GM11168 (cell line): ENCODE measurements at regions not wholly inside any gene's neighbourhood (a gene's known extent, or its start where the extent isn't known, plus 50 kb on each side); places are given as distances from the start of the nearest gene placed in this dataset.
"Not testable (repeated sequence)": the region's sequence is repeated elsewhere in the genome, so short reads cannot be mapped to it uniquely, and the experiment has no call there.

ENCODE experiments used
- in situ Hi-C: fragments of 300-500 bp; cut with MboI; formaldehyde crosslinking; loops from one replicate; pipeline ENCODE4 v1.12.0; 2022; ENCODE audit warnings: low sequenced_read_pairs; ENCODE audit not compliant: unreplicated experiment

DNA sequence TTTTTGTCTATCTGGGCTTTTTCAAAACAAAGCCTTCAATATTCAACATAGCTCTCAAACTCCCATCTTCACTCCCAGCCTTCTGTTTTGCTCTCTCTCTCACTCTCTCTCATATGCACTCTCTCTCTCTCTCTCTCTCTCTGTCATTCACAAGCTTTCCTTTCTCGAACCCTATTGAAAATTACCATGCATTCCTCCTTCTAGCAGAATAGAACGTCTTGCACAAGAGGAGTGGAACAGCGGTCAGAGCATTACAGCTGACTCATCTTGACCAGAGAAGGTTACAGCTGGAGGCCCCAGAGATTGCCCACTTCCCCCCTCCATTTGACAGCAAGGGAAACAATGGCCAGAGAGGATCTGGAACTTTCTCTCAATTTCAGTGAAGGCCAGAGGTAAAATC, 51.0 kb upstream of the LIFR start:
- in situ Hi-C loops = no loop called here

GRCh38 chr5:38607930-38608564, 51.6 kb upstream of the LIFR start:
- in situ Hi-C loops = no loop called here

GRCh38 chr5:38608874-38609273, 52.4 kb upstream of the LIFR start:
- in situ Hi-C loops = no loop called here

GRCh38 chr5:38612851-38613250, 56.4 kb upstream of the LIFR start:
- in situ Hi-C loops = no loop called here

DNA sequence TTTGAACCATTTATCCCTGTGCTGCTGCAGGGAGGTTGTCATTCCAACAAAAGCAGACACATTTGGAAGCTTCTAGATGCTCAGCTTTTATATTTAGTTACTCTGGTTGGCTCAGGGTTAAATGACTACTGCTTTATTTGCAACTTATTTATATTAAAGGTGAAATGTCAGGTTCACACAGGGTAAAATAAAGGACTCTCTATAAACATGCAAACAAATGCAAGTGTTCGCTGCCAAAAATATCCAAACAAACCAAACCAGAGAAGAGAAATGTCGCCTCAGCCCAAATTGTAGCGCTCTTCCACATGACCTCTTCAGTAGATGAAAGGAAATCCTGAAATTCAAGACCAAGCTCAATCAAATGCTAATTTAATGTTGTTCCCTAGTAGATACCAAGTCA, 57.0 kb upstream of the LIFR start:
- in situ Hi-C loops = no loop called here

DNA sequence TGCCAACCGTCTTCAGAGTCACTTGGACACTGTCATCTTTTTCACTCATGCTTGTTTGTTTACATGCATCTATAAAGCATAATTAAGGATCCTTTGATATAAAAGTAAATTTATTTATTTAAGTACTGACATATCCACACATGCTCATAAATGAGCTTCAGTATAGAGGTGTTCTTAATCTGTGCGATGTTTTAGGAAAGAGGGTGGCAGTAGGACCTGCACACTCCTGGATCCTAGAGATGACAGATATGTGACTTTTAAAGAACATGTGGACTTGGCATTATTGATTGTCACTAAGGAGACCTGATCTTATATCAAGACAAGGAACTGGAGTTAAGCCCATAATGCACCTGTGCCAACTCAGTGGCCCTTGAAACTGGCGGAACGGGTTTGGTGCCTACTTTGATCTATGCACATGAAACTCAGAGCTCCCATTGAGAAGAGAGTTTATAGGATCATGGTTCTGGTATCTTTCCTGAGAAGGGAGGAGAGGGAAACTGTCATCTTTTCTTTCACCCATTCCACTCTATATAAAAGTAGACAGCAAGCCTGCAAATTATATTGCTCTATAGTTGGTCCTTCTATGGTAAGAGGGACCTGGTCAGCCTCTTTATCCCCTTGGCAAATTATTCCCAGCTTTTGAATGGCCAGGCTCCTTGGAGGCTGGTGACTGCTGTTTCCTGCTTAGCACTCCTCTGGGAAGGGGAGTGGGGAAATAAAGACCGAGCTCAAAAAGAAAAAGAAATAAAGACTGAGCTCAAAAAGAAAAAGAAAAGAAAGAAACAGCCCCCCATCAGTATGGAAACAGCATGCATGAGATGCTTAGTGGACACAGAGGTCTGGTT, 57.8 kb upstream of the LIFR start:
- in situ Hi-C loops = no loop called here

- in situ Hi-C loops = no loop called here
Measured at GRCh38 chr5:38615042-38615441, 58.6 kb upstream of the LIFR start.

DNA sequence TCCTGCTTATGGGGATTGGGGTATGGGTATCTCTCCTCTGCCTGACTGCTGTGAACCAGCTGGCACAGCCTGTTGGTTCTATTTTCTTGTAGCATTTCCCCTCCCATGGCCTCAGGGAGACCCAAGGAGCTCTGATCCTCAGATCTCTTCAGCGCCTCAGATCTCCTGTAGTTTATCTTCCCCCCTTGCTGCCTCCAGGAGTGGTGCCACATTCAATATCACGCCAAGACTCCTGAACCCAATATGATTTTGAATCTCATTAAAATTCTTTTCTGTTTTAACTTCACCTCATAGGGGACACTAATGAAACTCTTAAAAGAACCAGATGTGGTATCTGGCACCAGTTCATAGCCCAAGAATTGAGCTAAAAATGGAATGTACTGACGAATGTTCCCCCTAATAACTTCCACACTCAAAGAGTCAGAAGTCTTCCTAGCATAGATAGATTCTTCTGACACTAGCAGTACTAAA, 59.6 kb upstream of the LIFR start:
- in situ Hi-C loops = no loop called here

DNA sequence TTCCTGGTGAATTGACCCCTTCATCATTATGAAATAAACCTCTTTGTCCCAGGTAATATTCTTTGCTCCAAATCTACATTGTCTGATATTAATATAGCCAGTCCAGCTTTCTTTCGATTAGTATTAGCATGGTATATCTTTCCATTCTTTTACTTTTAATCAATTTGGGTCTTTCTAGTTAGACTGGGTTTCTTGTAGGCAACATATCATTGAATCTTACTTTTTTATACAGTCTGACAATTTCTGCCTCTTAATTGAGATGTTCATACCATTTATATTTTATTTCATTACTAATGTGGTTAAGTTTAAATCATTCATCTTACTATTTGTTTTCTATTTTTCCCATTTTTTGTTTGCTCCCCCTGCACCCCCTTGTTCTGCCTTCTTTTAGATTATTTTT, 61.7 kb upstream of the LIFR start:
- in situ Hi-C loops = no loop called here

DNA sequence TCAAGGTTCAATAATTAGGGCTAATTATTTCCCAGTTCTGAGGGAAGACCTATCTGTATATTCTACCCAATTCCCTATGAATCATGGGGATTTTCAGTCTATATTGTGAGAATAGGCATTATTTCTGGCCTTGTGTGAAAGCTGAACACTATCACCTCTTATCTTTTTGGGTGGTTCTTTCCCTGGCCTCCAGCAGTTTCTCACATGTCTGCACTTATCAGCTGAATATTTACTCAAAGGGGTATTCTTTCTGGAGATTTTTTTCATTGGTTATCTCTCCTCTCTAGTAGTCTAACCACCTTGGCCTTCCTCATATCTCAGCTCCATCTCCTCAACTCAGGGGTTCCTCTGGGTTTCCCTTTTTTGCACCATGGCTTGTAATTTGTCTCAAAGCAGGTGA, 64.9 kb upstream of the LIFR start:
- in situ Hi-C loops = no loop called here

DNA sequence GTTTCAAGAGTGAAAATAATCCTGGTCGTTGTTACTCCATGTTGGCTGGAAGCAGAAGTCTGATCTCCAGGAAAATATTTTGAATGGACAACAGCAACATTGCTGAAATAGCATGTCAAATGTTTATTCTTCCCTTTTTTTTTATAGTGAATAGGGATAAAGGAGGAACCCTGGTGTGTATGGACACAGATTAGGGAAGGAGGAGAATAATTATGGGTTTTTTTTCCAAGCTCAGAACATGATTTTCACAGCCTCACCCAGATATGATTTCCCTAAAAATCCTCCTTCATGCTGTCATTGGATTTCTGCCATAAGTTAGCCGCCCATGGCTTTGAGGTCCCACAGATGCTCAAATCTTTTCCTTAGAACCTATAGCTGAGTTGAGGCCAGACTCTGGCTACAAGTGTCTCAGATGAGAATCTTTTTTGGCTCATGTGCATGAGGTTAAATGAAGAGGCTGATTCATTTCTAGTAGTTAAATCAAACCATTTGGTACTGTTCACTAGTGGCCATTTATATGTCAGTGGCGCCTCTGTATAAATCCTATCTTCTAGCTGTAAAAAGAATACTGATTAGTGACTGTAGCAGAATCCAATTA, 65.5 kb upstream of the LIFR start:
- in situ Hi-C loops = no loop called here

DNA sequence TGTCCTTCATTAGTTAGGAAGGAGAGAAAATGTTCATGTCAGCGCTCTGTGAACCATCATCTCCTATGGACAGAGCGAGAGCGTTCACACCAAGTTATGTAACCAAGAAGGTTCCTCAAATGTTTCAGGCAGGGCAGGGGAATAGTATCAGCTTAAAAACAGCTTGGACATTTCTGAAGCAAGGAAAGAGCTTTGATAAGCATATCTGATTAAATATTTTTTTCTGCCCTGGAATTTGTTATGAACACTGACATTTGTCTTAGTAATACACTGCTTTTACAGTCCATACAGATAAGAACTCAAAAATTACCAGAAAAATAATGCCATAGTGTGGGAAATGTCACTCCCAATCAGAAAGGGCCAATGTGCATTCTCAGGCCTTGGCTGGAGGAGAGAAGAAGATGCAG, 66.3 kb upstream of the LIFR start:
- in situ Hi-C loops = no loop called here

DNA sequence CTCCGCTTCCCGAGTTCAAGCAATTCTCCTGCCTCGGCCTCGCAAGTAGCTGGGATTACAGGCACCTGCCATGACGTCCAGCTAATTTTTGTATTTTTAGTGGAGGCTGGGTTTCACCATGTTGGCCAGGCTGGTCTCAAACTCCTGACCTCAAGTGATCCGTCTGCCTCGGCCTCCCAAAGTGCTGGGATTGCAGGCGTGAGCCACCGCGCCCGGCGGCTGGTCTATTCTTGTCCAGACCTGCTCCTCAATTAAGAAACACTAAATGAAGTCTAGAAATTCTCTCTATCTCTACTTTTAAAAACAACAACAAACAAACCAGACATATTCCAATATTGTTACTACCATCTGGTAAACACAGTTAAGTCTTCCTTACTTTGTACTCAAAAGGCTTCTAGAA, 68.1 kb upstream of the LIFR start:
- in situ Hi-C loops = not testable (repeated sequence)

GRCh38 chr5:38631376-38631775, 74.9 kb upstream of the LIFR start:
- in situ Hi-C loops = not testable (repeated sequence)

- in situ Hi-C loops = no loop called here
Measured at GRCh38 chr5:38634568-38635369, 78.3 kb upstream of the LIFR start.

DNA sequence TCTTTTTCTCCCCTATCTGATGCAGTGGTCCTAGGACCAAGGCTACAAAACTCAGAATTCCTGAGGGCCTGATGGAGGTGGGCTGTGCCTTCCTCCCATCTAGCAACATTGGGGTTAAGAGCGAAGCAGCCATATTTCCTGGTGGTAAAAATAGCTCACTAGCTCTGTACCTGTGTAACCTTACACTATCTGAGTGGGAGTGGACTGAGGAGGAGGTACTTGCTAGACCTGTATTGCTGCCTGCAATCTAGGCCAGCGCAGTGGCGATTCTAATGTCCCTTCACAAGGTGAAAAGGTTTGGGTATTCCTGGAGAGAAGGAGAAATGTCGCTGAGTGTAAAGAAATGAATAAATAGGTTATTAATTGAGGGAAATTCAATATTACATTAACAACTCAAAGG, 80.2 kb upstream of the LIFR start:
- in situ Hi-C loops = no loop called here

DNA sequence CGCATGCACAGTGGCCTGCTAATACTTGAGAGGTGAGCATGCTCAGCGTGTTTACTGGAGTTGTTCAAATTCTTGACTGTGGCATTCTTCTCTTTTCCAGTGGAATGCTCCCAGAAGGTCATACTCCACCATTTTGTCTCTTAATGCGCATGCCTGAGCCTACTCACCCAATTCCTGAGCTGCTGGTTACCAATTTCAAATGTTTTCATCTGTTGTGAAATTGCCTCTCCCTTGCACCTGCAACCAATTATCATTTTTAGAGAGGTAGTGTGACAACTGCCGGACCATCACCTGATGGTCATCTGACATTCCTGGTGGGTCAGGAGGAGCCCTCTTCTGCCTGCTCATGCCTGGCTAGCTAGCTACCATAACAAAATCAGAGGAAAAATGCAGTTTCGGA, 82.2 kb upstream of the LIFR start:
- in situ Hi-C loops = no loop called here

DNA sequence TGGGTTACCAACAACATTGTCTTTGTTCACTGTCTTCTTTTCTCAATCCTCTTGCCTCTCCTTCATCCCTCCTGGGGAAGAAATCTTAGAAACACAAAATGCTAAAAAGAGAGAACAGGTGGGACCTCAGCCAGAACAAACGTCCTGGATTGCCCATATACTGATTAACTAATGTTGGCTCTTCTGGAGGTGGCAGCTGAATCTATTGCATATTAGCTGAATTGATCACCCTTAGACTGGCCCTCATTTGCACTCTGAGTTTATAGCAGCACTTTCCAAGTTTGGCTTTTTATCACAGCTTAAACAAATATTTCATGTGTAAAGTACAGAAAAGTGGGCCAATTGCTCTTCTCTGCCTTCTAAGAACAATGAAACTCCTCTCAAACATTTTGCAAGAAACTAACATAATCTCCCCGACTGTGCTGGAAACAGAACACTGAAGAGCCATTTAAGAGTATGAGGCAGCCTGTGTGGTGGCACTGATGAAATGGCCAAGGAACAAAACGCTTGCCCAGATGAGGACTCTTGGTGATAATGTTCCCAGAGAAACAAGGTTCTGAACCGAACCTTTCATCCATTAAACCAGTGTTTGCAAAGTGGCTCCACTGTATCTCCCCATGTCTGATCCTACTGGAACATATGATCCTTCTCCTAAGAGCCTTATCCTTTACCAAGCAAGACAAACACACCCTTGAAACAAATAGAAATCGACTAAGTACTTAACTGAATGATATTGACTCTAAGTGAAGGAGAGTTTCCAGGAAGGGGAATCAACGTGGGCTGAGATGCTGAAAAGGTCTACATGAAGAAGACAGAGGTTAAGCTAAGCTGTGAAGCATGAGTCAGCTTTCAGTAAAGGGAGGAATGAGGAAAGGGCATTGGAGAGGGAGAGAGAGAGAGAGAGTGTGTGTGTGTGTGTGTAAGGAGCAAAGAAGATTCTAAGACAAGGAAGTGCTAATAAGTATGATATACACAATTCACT, 83.2 kb upstream of the LIFR start:
- in situ Hi-C loops = no loop called here

- in situ Hi-C loops = no loop called here
Measured at GRCh38 chr5:38641003-38641402, 84.6 kb upstream of the LIFR start.
